ENCODE measurements at regions not wholly inside any gene's neighbourhood (a gene's known extent, or its start where the extent isn't known, plus 50 kb on each side); places are given as distances from the start of the nearest gene placed in this dataset.

DNA sequence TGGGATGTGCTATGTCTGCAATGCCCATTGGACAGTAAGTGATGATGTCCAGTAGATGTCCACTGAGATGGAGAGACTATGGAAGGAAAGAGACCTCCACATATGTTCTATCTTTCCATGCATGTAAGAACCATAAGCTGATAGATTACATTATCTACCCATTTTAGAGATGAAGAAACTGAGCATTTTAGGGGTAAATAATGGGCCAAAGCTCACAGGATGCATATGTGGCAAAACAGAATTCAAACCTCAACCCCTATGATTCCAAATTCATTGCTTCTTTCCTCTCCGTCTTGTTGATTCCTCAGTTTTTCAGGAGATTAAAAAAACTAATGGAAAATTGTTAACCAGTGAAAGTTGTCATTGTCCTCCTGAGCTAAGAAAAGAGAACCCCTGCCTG is 200.7 kb upstream of the PWP1 start:
- TF ChIP-seq CTCF (IDR thresholded peaks at IDR 0.05; ENCODE audit: insufficient read depth, low read length, poor library complexity, severe bottlenecking) (no peak), EZH2phosphoT487 (conservative IDR thresholded peaks at IDR 0.05; ENCODE audit: low read length) (no peak)

Data from SU-DHL-6 (cell line).